SK-N-SH treated with all-trans-retinoic acid at 6 μM for 48 hours (cell line): ENCODE measurements at regions not wholly inside any gene's neighbourhood (a gene's known extent, or its start where the extent isn't known, plus 50 kb on each side); places are given as distances from the start of the nearest gene placed in this dataset.

Experiments
- PATZ1 ChIP-seq: fragments of 250-450 bp; sonication (Bioruptor Pico); IDR thresholded peaks from 2 replicates; pipeline ENCODE4 v1.8.0; 2020; ENCODE audit warnings: mild to moderate bottlenecking, moderate library complexity, borderline replicate concordance
- ZFP30 ChIP-seq: fragments of 450-650 bp; formaldehyde crosslinking; IDR thresholded peaks from 2 replicates; pipeline ENCODE4 v1.5.0; 2022; ENCODE audit warnings: mild to moderate bottlenecking, moderate library complexity

GRCh38 chrX:19245711-19246269 is 97.9 kb upstream of the PDHA1 start:
- TF ChIP-seq PATZ1 (no peak), ZFP30 (CRISPR knock-in tag) (no peak)
